Loucy (cell line): ENCODE measurements at regions not wholly inside any gene's neighbourhood (a gene's known extent, or its start where the extent isn't known, plus 50 kb on each side); places are given as distances from the start of the nearest gene placed in this dataset.

ENCODE experiments used
- H2AFZ ChIP-seq: fragments of 200-600 bp; sonication (generic); 2 replicates; pipeline ENCODE4 v1.6.0; 2016; ENCODE audit warnings: antibody characterized with exemption, mild to moderate bottlenecking, low read length, moderate library complexity
- H3F3A ChIP-seq: fragments of 200-600 bp; 2 replicates; pipeline ENCODE4 v1.6.0; 2016; ENCODE audit warnings: antibody characterized with exemption, low read depth, mild to moderate bottlenecking
- H3K27me3 ChIP-seq: fragments of 200-600 bp; sonication (generic); 2 replicates; pipeline ENCODE4 v1.6.1; 2014; ENCODE audit warnings: low read length, mild to moderate bottlenecking; ENCODE audit not compliant: insufficient read depth, poor library complexity, severe bottlenecking
- H3K36me3 ChIP-seq: fragments of 200-600 bp; sonication (generic); 2 replicates; pipeline ENCODE4 v1.6.1; 2016; ENCODE audit warnings: low read length; ENCODE audit not compliant: insufficient read depth
- H3K4me1 ChIP-seq: fragments of 200-600 bp; sonication (generic); 2 replicates; pipeline ENCODE4 v1.5.1; 2014; ENCODE audit warnings: low read length, mild to moderate bottlenecking; ENCODE audit not compliant: insufficient read depth, poor library complexity, severe bottlenecking
- H3K4me2 ChIP-seq: fragments of 200-600 bp; sonication (generic); 2 replicates; pipeline ENCODE4 v1.6.0; 2014; ENCODE audit warnings: antibody characterized with exemption, low read length, low read depth, mild to moderate bottlenecking; ENCODE audit not compliant: poor library complexity, severe bottlenecking
- H3K4me3 ChIP-seq: fragments of 200-600 bp; sonication (generic); 2 replicates; pipeline ENCODE4 v1.5.1; 2014; ENCODE audit warnings: low read length, mild to moderate bottlenecking, mixed read lengths; ENCODE audit not compliant: poor library complexity, severe bottlenecking
- H3K79me2 ChIP-seq: fragments of 200-600 bp; sonication (generic); 2 replicates; pipeline ENCODE4 v1.6.1; 2014; ENCODE audit warnings: low read length; ENCODE audit not compliant: insufficient read depth
- H3K9ac ChIP-seq: fragments of 200-600 bp; sonication (generic); 2 replicates; pipeline ENCODE4 v1.6.0; 2014; ENCODE audit warnings: mild to moderate bottlenecking, low read depth, low read length, moderate library complexity; ENCODE audit not compliant: poor library complexity, severe bottlenecking
- H3K9me2 ChIP-seq: fragments of 200-600 bp; sonication (generic); replicated peaks from 2 replicates; pipeline ENCODE4 v1.6.1; 2016; ENCODE audit warnings: low read depth, low read length, mixed read lengths
- H3K9me3 ChIP-seq: fragments of 200-600 bp; sonication (generic); 2 replicates; pipeline ENCODE4 v1.6.1; 2014; ENCODE audit warnings: mild to moderate bottlenecking, antibody characterized with exemption, low read length, low read depth; ENCODE audit not compliant: insufficient read depth
- H4K20me1 ChIP-seq: fragments of 200-600 bp; sonication (generic); 2 replicates; pipeline ENCODE4 v1.6.0; 2014; ENCODE audit warnings: antibody characterized with exemption, low read length, mild to moderate bottlenecking; ENCODE audit not compliant: insufficient read depth, poor library complexity, severe bottlenecking
- EZH2phosphoT487 ChIP-seq: fragments of 200-600 bp; IDR thresholded peaks from 2 replicates; pipeline ENCODE4 v1.6.1; 2018; ENCODE audit warnings: antibody characterized with exemption, mild to moderate bottlenecking, moderate library complexity, borderline replicate concordance
- TF ChIP-seq, protein P1 (sequence below): fragments of 200-600 bp; sonication (generic); conservative IDR thresholded peaks from 2 replicates; pipeline ENCODE4 v1.5.1; 2014; ENCODE audit warnings: mild to moderate bottlenecking, antibody characterized with exemption, low read length

DNA sequence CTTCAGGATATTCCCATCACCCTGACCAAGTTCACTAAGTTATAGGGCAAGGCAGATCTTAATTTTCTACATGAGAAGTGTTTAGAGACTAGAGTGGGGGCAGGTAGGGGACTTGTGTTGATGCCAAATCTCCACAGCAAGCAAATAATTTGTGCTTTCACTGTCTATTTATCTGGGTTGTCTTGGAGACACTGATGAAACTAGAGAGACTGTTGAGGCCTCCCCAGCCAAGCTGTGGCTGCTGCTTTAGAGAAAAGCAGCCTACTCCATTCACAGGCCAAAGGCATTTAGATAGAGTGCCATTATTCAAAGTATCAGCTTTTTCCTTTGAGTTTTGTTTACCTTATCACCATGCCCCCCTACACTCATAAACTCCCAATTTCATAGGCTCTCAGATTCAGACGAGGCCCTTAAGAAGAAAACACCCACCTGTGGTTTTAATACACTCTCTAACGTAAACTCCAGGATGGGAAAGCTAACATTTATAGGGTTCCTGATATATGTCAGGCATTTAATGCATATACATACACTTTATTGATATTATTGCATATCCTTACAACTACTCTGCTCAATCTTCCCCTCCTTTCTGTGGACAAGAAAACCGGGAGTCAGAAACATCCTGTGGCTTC is 130.4 kb upstream of the FOXB1 start:
- Histone ChIP-seq H3K79me2 (no peaks in the 10 kb centered on the region), H3K36me3 (no peaks in the 10 kb centered on the region), H3K4me1 (no peaks in the 10 kb centered on the region), H3K9me3 (no peaks in the 10 kb centered on the region), H2AFZ (no peak overlapping the region), H3K9ac (no peak overlapping the region), H3K27me3 (no peaks in the 10 kb centered on the region), H3K9me2 (no peaks in the 10 kb centered on the region), H4K20me1 (no peaks in the 10 kb centered on the region), H3K4me2 (no peak overlapping the region), H3F3A (no peaks in the 10 kb centered on the region), H3K4me3 (no peak overlapping the region)
- TF ChIP-seq, protein P1, sequence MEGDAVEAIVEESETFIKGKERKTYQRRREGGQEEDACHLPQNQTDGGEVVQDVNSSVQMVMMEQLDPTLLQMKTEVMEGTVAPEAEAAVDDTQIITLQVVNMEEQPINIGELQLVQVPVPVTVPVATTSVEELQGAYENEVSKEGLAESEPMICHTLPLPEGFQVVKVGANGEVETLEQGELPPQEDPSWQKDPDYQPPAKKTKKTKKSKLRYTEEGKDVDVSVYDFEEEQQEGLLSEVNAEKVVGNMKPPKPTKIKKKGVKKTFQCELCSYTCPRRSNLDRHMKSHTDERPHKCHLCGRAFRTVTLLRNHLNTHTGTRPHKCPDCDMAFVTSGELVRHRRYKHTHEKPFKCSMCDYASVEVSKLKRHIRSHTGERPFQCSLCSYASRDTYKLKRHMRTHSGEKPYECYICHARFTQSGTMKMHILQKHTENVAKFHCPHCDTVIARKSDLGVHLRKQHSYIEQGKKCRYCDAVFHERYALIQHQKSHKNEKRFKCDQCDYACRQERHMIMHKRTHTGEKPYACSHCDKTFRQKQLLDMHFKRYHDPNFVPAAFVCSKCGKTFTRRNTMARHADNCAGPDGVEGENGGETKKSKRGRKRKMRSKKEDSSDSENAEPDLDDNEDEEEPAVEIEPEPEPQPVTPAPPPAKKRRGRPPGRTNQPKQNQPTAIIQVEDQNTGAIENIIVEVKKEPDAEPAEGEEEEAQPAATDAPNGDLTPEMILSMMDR, result no peak
- no peak for TF ChIP-seq EZH2phosphoT487

DNA sequence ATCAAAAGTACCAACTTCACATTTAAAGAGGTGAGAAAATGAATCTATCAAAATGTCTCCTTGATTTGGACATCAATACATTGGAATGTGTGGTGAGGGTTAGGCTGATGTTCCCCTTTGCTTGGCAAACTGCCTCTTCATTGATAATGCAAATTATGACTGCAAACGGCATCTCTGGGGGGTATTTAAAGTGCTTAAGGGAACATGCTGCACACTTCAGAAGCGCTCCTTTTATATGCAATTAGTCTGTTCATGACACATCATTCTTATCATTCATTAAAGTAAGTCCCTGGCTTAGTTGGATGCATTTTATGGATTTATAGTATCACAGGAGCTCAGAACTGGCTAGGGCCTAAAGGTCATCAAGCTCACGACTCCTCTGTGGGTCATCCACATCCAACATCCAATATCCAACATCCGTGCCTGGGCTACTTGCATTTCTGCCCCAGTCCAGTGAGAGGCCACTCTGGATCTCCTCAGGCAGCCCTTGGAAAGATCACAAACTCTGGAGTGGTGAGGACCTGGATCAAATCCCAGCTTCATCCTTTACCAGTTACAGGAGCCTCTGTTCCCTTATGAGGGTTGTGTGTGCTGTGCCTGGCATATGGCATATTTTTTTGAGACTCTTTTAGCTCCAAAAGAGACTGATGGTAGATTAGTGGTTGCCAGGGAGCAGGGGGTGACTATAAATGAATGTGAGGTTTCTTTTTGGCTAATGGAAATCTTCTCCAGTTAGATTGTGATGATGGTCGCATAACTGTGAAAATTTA is 136.8 kb upstream of the FOXB1 start:
- Histone ChIP-seq H3K36me3 (no peaks in the 10 kb centered on the region), H3K9me2 (no peaks in the 10 kb centered on the region), H2AFZ (no peak overlapping the region), H3K9ac (no peak overlapping the region), H3K27me3 (no peaks in the 10 kb centered on the region), H3K4me2 (no peak overlapping the region), H3K4me1 (no peaks in the 10 kb centered on the region), H3K79me2 (no peaks in the 10 kb centered on the region), H3K9me3 (no peaks in the 10 kb centered on the region), H4K20me1 (no peaks in the 10 kb centered on the region), H3K4me3 (no peak overlapping the region), H3F3A (no peaks in the 10 kb centered on the region)
- TF ChIP-seq, protein P1, result no peak
- no peak for TF ChIP-seq EZH2phosphoT487

DNA sequence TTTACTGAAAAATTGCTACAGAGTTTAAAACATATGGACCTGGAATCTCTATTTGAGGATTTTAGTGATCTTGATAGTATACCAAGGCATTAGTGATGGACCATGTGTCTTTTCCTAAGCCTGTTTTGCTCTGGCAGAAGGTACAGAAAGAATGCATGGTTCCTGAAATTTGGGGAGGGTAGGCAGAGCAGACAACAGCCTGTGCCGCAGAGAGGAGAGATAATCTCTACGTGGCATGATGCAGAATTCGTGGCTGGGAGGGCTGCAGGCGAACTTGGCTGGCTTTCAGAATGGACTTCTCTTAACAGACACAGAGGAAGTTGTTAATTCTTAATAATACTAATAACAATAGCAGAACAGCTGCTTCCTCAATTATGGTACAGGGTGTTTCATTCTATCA is 137.5 kb upstream of the FOXB1 start:
- H3K27me3 ChIP-seq, result no peaks in the 10 kb centered on the region

More for the DNA sequence above, 137.5 kb upstream of the FOXB1 start:
- H3K79me2 ChIP-seq, result no peaks in the 10 kb centered on the region
- H3K9ac ChIP-seq, result no peak overlapping the region
- H3K4me1 ChIP-seq, result no peaks in the 10 kb centered on the region
- TF ChIP-seq, protein P1, result no peak
- no peak for TF ChIP-seq EZH2phosphoT487
- H3K4me3 ChIP-seq, result no peak overlapping the region
- no peaks in the 10 kb centered on the region for H3K9me2 ChIP-seq
- no peaks in the 10 kb centered on the region for H3K9me3 ChIP-seq
- no peak overlapping the region for H3K4me2 ChIP-seq
- no peaks in the 10 kb centered on the region for H4K20me1 ChIP-seq
- H3F3A ChIP-seq, result no peaks in the 10 kb centered on the region
- no peaks in the 10 kb centered on the region for H3K36me3 ChIP-seq
- H2AFZ ChIP-seq, result no peak overlapping the region
